Naive B cell (primary cell): ENCODE measurements at regions not wholly inside any gene's neighbourhood (a gene's known extent, or its start where the extent isn't known, plus 50 kb on each side); places are given as distances from the start of the nearest gene placed in this dataset.
A peak's percentile ranks its signal among the peaks of the same experiment; 100 is the strongest.

ENCODE experiments used
- ATAC-seq, 2 donors: fragments of 150-1000 bp; cut with Tn5 transposase; 2 replicates each; pipeline ENCODE4 v1.10.0; 2021; ENCODE audit warnings: low read depth in 2 of 2, mild to moderate bottlenecking in 2 of 2, moderate library complexity in 2 of 2
- DNase-seq: peaks from one replicate; pipeline ENCODE4 v3.0.0; 2022
- H3K27ac Mint-ChIP-seq, 6 donors: one replicate each; pipeline ENCODE4 v1.8.0; 2020 to 2022; ENCODE audit warnings: mild to moderate bottlenecking in 6 of 6, mixed read lengths in 6 of 6, moderate library complexity in 5 of 6, inconsistent platforms in 2 of 6
- H3K27me3 Mint-ChIP-seq, 3 donors: one replicate each; pipeline ENCODE4 v1.8.0; 2021 to 2022; ENCODE audit warnings: mixed read lengths in 3 of 3, mild to moderate bottlenecking in 1 of 3
- H3K36me3 Mint-ChIP-seq, 2 donors: one replicate each; pipeline ENCODE4 v1.8.0; 2020 to 2022; ENCODE audit warnings: mixed read lengths in 2 of 2, inconsistent platforms in 1 of 2, mild to moderate bottlenecking in 1 of 2
- H3K4me1 Mint-ChIP-seq, 3 donors: one replicate each; pipeline ENCODE4 v1.8.0; 2020 to 2022; ENCODE audit warnings: mixed read lengths in 3 of 3, inconsistent platforms in 1 of 3, mild to moderate bottlenecking in 1 of 3, moderate library complexity in 1 of 3
- H3K4me3 Mint-ChIP-seq, 8 donors: one replicate each; pipeline ENCODE4 v1.8.0; 2020 to 2022; ENCODE audit warnings: mild to moderate bottlenecking in 8 of 8, mixed read lengths in 8 of 8, moderate library complexity in 8 of 8, inconsistent platforms in 2 of 8
- H3K9me3 Mint-ChIP-seq, 7 donors: one replicate each; pipeline ENCODE4 v1.8.0; 2020 to 2022; ENCODE audit warnings: mixed read lengths in 7 of 7, mild to moderate bottlenecking in 5 of 7, inconsistent platforms in 2 of 7, moderate library complexity in 1 of 7

GRCh38 chr6:28585335-28585734 is 59.7 kb downstream of the GPX5 start:
- ATAC-seq (no peak), DNase-seq (no peak)
- H3K27ac Mint-ChIP-seq, result no peak overlapping the region
- H3K4me1 Mint-ChIP-seq, result peaks cover 8 to 30% (median 15%) of the 10 kb centered on the region in 3 donors
- peaks cover 12 to 30% of the 10 kb centered on the region in 2 donors for H3K36me3 Mint-ChIP-seq
- H3K9me3 Mint-ChIP-seq, result peaks cover 9 to 48% (median 29%) of the 10 kb centered on the region in 7 donors
- H3K27me3 Mint-ChIP-seq, result peaks cover 71 to 77% (median 77%) of the 10 kb centered on the region in 3 donors
- peak overlapping the region in 1 of 8 donors; percentile 3 for H3K4me3 Mint-ChIP-seq

- ATAC-seq, result no peak
- Mint-ChIP-seq H3K9me3 (peaks cover 9 to 57% (median 31%) of the 10 kb centered on the region in 7 donors), H3K4me3 (peak overlapping the region; percentile 76 to 92 (median 87)), H3K27ac (no peak overlapping the region), H3K36me3 (peaks cover 12 to 30% of the 10 kb centered on the region in 2 donors), H3K27me3 (peaks cover 80 to 87% (median 86%) of the 10 kb centered on the region in 3 donors), H3K4me1 (peaks cover 8 to 30% (median 15%) of the 10 kb centered on the region in 3 donors)
- DNase-seq, result no peak
These were observed 60.6 kb downstream of the GPX5 start for GRCh38 chr6:28586324-28586723.

GRCh38 chr6:28586962-28587745 is 61.5 kb downstream of the GPX5 start:
- DNase-seq (peak; percentile 31), ATAC-seq (peak; percentile 73 to 88)
- Mint-ChIP-seq H3K36me3 (peaks cover 12 to 35% of the 10 kb centered on the region in 2 donors), H3K4me3 (peak overlapping the region; percentile 76 to 92 (median 87)), H3K9me3 (peaks cover 9 to 65% (median 32%) of the 10 kb centered on the region in 7 donors), H3K4me1 (peaks cover 8 to 30% (median 15%) of the 10 kb centered on the region in 3 donors), H3K27me3 (peaks cover 80 to 91% (median 88%) of the 10 kb centered on the region in 3 donors), H3K27ac (peak overlapping the region in 1 of 6 donors; percentile 45)

GRCh38 chr6:28587746-28588075 is 62.0 kb downstream of the GPX5 start:
- DNase-seq (no peak), ATAC-seq (no peak)
- Mint-ChIP-seq H3K27ac (peak overlapping the region in 1 of 6 donors; percentile 36), H3K4me1 (peaks cover 8 to 30% (median 15%) of the 10 kb centered on the region in 3 donors), H3K27me3 (peaks cover 81 to 91% (median 85%) of the 10 kb centered on the region in 3 donors), H3K36me3 (peaks cover 12 to 35% of the 10 kb centered on the region in 2 donors), H3K9me3 (peaks cover 9 to 71% (median 35%) of the 10 kb centered on the region in 7 donors), H3K4me3 (peak overlapping the region; percentile 76 to 92 (median 87))

- Mint-ChIP-seq H3K9me3 (peaks cover 9 to 75% (median 35%) of the 10 kb centered on the region in 7 donors), H3K36me3 (peaks cover 12 to 35% of the 10 kb centered on the region in 2 donors), H3K27ac (peak overlapping the region in 2 of 6 donors; percentile 3 to 61), H3K4me3 (peak overlapping the region in 3 of 8 donors; percentile 37 to 76 (median 40)), H3K4me1 (peaks cover 8 to 30% (median 15%) of the 10 kb centered on the region in 3 donors), H3K27me3 (peaks cover 83 to 93% (median 88%) of the 10 kb centered on the region in 3 donors)
- ATAC-seq (no peak), DNase-seq (no peak)
These were observed 63.0 kb downstream of the GPX5 start for GRCh38 chr6:28588666-28589065.

GRCh38 chr6:28589234-28589956 is 63.7 kb downstream of the GPX5 start:
- Mint-ChIP-seq H3K4me3 (peak overlapping the region in 4 of 8 donors; percentile 37 to 76 (median 41)), H3K27ac (peak overlapping the region in 2 of 6 donors; percentile 61 to 73), H3K4me1 (peaks cover 8 to 30% (median 15%) of the 10 kb centered on the region in 3 donors), H3K36me3 (peaks cover 12 to 35% of the 10 kb centered on the region in 2 donors), H3K27me3 (peaks cover 80 to 88% (median 84%) of the 10 kb centered on the region in 3 donors), H3K9me3 (peaks cover 9 to 79% (median 35%) of the 10 kb centered on the region in 7 donors)
- peak in 1 of 2 donors; percentile 34 for ATAC-seq
- DNase-seq, result no peak

GRCh38 chr6:28589957-28590349 is 64.3 kb downstream of the GPX5 start:
- ATAC-seq (no peak), DNase-seq (no peak)
- peaks cover 8 to 30% (median 15%) of the 10 kb centered on the region in 3 donors for H3K4me1 Mint-ChIP-seq
- peaks cover 12 to 35% of the 10 kb centered on the region in 2 donors for H3K36me3 Mint-ChIP-seq
- peaks cover 9 to 85% (median 39%) of the 10 kb centered on the region in 7 donors for H3K9me3 Mint-ChIP-seq
- H3K4me3 Mint-ChIP-seq, result peak overlapping the region in 3 of 8 donors; percentile 15 to 55 (median 29)
- H3K27ac Mint-ChIP-seq, result peak overlapping the region in 1 of 6 donors; percentile 73
- H3K27me3 Mint-ChIP-seq, result peaks cover 80 to 88% (median 83%) of the 10 kb centered on the region in 3 donors

GRCh38 chr6:28597217-28597835 is 71.6 kb downstream of the GPX5 start:
- no peaks in the 10 kb centered on the region for H3K4me1 Mint-ChIP-seq
- DNase-seq (no peak), ATAC-seq (no peak)
- peaks cover 41 to 57% (median 48%) of the 10 kb centered on the region in 3 donors for H3K27me3 Mint-ChIP-seq
- H3K36me3 Mint-ChIP-seq, result no peaks in the 10 kb centered on the region
- peaks cover 0 to 35% (median 15%) of the 10 kb centered on the region in 7 donors for H3K9me3 Mint-ChIP-seq
- H3K27ac Mint-ChIP-seq, result no peak overlapping the region
- no peak overlapping the region for H3K4me3 Mint-ChIP-seq

GRCh38 chr6:28597924-28598722 is 72.4 kb downstream of the GPX5 start:
- Mint-ChIP-seq H3K27me3 (peaks cover 37 to 49% (median 44%) of the 10 kb centered on the region in 3 donors), H3K4me1 (no peaks in the 10 kb centered on the region), H3K27ac (no peak overlapping the region), H3K4me3 (no peak overlapping the region), H3K36me3 (no peaks in the 10 kb centered on the region), H3K9me3 (peaks cover 0 to 27% (median 15%) of the 10 kb centered on the region in 7 donors)
- DNase-seq (no peak), ATAC-seq (no peak)

GRCh38 chr6:28598757-28599686 is 73.3 kb downstream of the GPX5 start:
- DNase-seq (no peak), ATAC-seq (no peak)
- Mint-ChIP-seq H3K4me3 (no peak overlapping the region), H3K27me3 (peaks cover 36 to 56% (median 41%) of the 10 kb centered on the region in 3 donors), H3K9me3 (peaks cover 0 to 26% (median 14%) of the 10 kb centered on the region in 7 donors), H3K36me3 (no peaks in the 10 kb centered on the region), H3K27ac (no peak overlapping the region), H3K4me1 (no peaks in the 10 kb centered on the region)

- Mint-ChIP-seq H3K36me3 (no peaks in the 10 kb centered on the region), H3K27ac (no peak overlapping the region), H3K4me3 (no peak overlapping the region), H3K4me1 (no peaks in the 10 kb centered on the region), H3K9me3 (peaks cover 0 to 17% (median 11%) of the 10 kb centered on the region in 7 donors), H3K27me3 (peaks cover 34 to 55% (median 39%) of the 10 kb centered on the region in 3 donors)
- no peak for ATAC-seq
- DNase-seq, result no peak
These were observed 74.6 kb downstream of the GPX5 start for GRCh38 chr6:28600245-28600644.
